ENCODE measurements at regions not wholly inside any gene's neighbourhood (a gene's known extent, or its start where the extent isn't known, plus 50 kb on each side); places are given as distances from the start of the nearest gene placed in this dataset.

GRCh38 chr12:59093073-59093772, 172.9 kb upstream of the LRIG3 start:
- Histone ChIP-seq H3K36me3 (ENCODE audit: control insufficient read depth, insufficient read depth, low read length) (no peaks in the 10 kb centered on the region), H3K4me1 (no peaks in the 10 kb centered on the region), H3K9me3 (no peaks in the 10 kb centered on the region), H3K27me3 (replicated peaks; ENCODE audit: control insufficient read depth, insufficient read depth, low read length) (no peaks in the 10 kb centered on the region), H3K4me3 (ENCODE audit: low read depth, low read length) (no peak overlapping the region)
- Mint-ChIP-seq H3K27ac (ENCODE audit: unreplicated experiment) (no peak overlapping the region), H3K9me3 (ENCODE audit: unreplicated experiment) (no peaks in the 10 kb centered on the region), H3K4me1 (ENCODE audit: low read depth, unreplicated experiment) (no peaks in the 10 kb centered on the region), H3K4me3 (ENCODE audit: unreplicated experiment) (no peak overlapping the region), H3K36me3 (ENCODE audit: insufficient read depth, unreplicated experiment) (no peaks in the 10 kb centered on the region), H3K27me3 (ENCODE audit: insufficient read depth, unreplicated experiment) (no peaks in the 10 kb centered on the region)
- ChIA-PET POLR2A (no interaction called here), CTCF (no interaction called here)
- no peak for TF ChIP-seq CTCF (IDR thresholded peaks at IDR 0.05; ENCODE audit: insufficient read depth in 1 of 2, low read depth in 1 of 2, low read length in 1 of 2, severe bottlenecking in 1 of 2, unreplicated experiment in 1 of 2)
- intact Hi-C loops (cut with micrococcal nuclease; ENCODE audit: unreplicated experiment), result no loop called here
- no peak for DNase-seq
- BruUV-seq (replicated peaks), result no TSS peak

- no peaks in the 10 kb centered on the region for H3K4me1 Mint-ChIP-seq (ENCODE audit: low read depth, unreplicated experiment)
- intact Hi-C loops (cut with micrococcal nuclease; ENCODE audit: unreplicated experiment), result loop anchor here (10.0 kb wide), 1 partner anchor 274 kb away; no protein-coding TSS in a partner anchor
- BruUV-seq (replicated peaks), result no TSS peak
- ChIA-PET POLR2A (no interaction called here), CTCF (no interaction called here)
- TF ChIP-seq CTCF (IDR thresholded peaks at IDR 0.05; ENCODE audit: insufficient read depth in 1 of 2, low read depth in 1 of 2, low read length in 1 of 2, severe bottlenecking in 1 of 2, unreplicated experiment in 1 of 2), result no peak
- no peaks in the 10 kb centered on the region for H3K9me3 Mint-ChIP-seq (ENCODE audit: unreplicated experiment)
- H3K27ac Mint-ChIP-seq (ENCODE audit: unreplicated experiment), result no peak overlapping the region
- no peaks in the 10 kb centered on the region for H3K27me3 Mint-ChIP-seq (ENCODE audit: insufficient read depth, unreplicated experiment)
- H3K36me3 Mint-ChIP-seq (ENCODE audit: insufficient read depth, unreplicated experiment), result no peaks in the 10 kb centered on the region
- no peak overlapping the region for H3K4me3 ChIP-seq (ENCODE audit: low read depth, low read length)
- H3K4me3 Mint-ChIP-seq (ENCODE audit: unreplicated experiment), result no peak overlapping the region
- H3K27me3 ChIP-seq (replicated peaks; ENCODE audit: control insufficient read depth, insufficient read depth, low read length), result no peaks in the 10 kb centered on the region
- no peaks in the 10 kb centered on the region for H3K4me1 ChIP-seq
- no peaks in the 10 kb centered on the region for H3K9me3 ChIP-seq
- no peaks in the 10 kb centered on the region for H3K36me3 ChIP-seq (ENCODE audit: control insufficient read depth, insufficient read depth, low read length)
- DNase-seq, result no peak
Observed at GRCh38 chr12:59088673-59089072, 168.4 kb upstream of the LRIG3 start.

- H3K9me3 ChIP-seq, result no peaks in the 10 kb centered on the region
- no peaks in the 10 kb centered on the region for H3K27me3 ChIP-seq (replicated peaks; ENCODE audit: control insufficient read depth, insufficient read depth, low read length)
- no peaks in the 10 kb centered on the region for H3K36me3 Mint-ChIP-seq (ENCODE audit: insufficient read depth, unreplicated experiment)
- H3K4me3 ChIP-seq (ENCODE audit: low read depth, low read length), result no peak overlapping the region
- BruUV-seq (replicated peaks), result no TSS peak
- H3K27me3 Mint-ChIP-seq (ENCODE audit: insufficient read depth, unreplicated experiment), result no peaks in the 10 kb centered on the region
- no peak overlapping the region for H3K27ac Mint-ChIP-seq (ENCODE audit: unreplicated experiment)
- POLR2A ChIA-PET, result no interaction called here
- DNase-seq, result no peak
- no peaks in the 10 kb centered on the region for H3K4me1 ChIP-seq
- H3K4me1 Mint-ChIP-seq (ENCODE audit: low read depth, unreplicated experiment), result no peaks in the 10 kb centered on the region
- intact Hi-C loops (cut with micrococcal nuclease; ENCODE audit: unreplicated experiment), result loop anchor here (1.0 to 10.0 kb wide), 3 partner anchors 273 to 741 kb away; no protein-coding TSS in a partner anchor
- no peak for TF ChIP-seq CTCF (IDR thresholded peaks at IDR 0.05; ENCODE audit: insufficient read depth in 1 of 2, low read depth in 1 of 2, low read length in 1 of 2, severe bottlenecking in 1 of 2, unreplicated experiment in 1 of 2)
- H3K36me3 ChIP-seq (ENCODE audit: control insufficient read depth, insufficient read depth, low read length), result no peaks in the 10 kb centered on the region
- no peak overlapping the region for H3K4me3 Mint-ChIP-seq (ENCODE audit: unreplicated experiment)
- CTCF ChIA-PET, result no interaction called here
- H3K9me3 Mint-ChIP-seq (ENCODE audit: unreplicated experiment), result no peaks in the 10 kb centered on the region
Observed at GRCh38 chr12:59087691-59088090, 167.4 kb upstream of the LRIG3 start.

Data from Caco-2 (cell line).